Hepatocyte (in vitro differentiated cells): ENCODE measurements at regions not wholly inside any gene's neighbourhood (a gene's known extent, or its start where the extent isn't known, plus 50 kb on each side); places are given as distances from the start of the nearest gene placed in this dataset.

ENCODE experiments used
- DNase-seq: peaks from one replicate; pipeline ENCODE4 v3.0.0-alpha.2; 2016; ENCODE audit warnings: low spot score
- H2AFZ ChIP-seq: fragments of 200-600 bp; sonication (generic); 2 replicates; pipeline ENCODE4 v1.6.0; 2016; ENCODE audit warnings: antibody characterized with exemption, mild to moderate bottlenecking
- H3K27ac ChIP-seq: fragments of 200-600 bp; sonication (generic); 2 replicates; pipeline ENCODE4 v1.5.1; 2016; ENCODE audit warnings: mild to moderate bottlenecking
- H3K27me3 ChIP-seq: fragments of 200-600 bp; sonication (generic); 2 replicates; pipeline ENCODE4 v1.6.1; 2016
- H3K36me3 ChIP-seq: fragments of 200-600 bp; sonication (generic); replicated peaks from 2 replicates; pipeline ENCODE4 v1.5.1; 2016; ENCODE audit warnings: low read depth; ENCODE audit not compliant: insufficient read depth
- H3K4me1 ChIP-seq: fragments of 200-600 bp; sonication (generic); 2 replicates; pipeline ENCODE4 v1.5.1; 2016; ENCODE audit warnings: mild to moderate bottlenecking, moderate library complexity; ENCODE audit not compliant: insufficient read depth
- H3K4me2 ChIP-seq: fragments of 200-600 bp; sonication (generic); 2 replicates; pipeline ENCODE4 v1.6.0; 2016
- H3K4me3 ChIP-seq: fragments of 200-600 bp; sonication (generic); 2 replicates; pipeline ENCODE4 v1.5.1; 2016; ENCODE audit warnings: mild to moderate bottlenecking
- H3K79me2 ChIP-seq: fragments of 200-600 bp; sonication (generic); 2 replicates; pipeline ENCODE4 v1.6.0; 2017; ENCODE audit warnings: mild to moderate bottlenecking
- H3K9me2 ChIP-seq: fragments of 200-600 bp; sonication (generic); replicated peaks from 2 replicates; pipeline ENCODE4 v1.6.0; 2017; ENCODE audit warnings: mild to moderate bottlenecking; ENCODE audit not compliant: insufficient read depth
- H3K9me3 ChIP-seq: fragments of 200-600 bp; sonication (generic); 2 replicates; pipeline ENCODE4 v1.5.1; 2016; ENCODE audit warnings: low read depth, mild to moderate bottlenecking
- H4K20me1 ChIP-seq: fragments of 200-600 bp; sonication (generic); 2 replicates; pipeline ENCODE4 v1.6.0; 2016; ENCODE audit warnings: mild to moderate bottlenecking; ENCODE audit not compliant: insufficient read depth, poor library complexity, severe bottlenecking
- CTCF ChIP-seq: fragments of 200-600 bp; sonication (generic); IDR thresholded peaks from 2 replicates; pipeline ENCODE4 v1.5.1; 2016; ENCODE audit warnings: antibody characterized with exemption, mild to moderate bottlenecking; ENCODE audit not compliant: poor library complexity
- EZH2 ChIP-seq: fragments of 200-600 bp; sonication (generic); IDR thresholded peaks from 2 replicates; pipeline ENCODE4 v1.6.1; 2016; ENCODE audit warnings: antibody characterized with exemption, mild to moderate bottlenecking, borderline replicate concordance
- EZH2phosphoT487 ChIP-seq: fragments of 200-600 bp; sonication (generic); IDR thresholded peaks from one replicate; pipeline ENCODE4 v1.6.1; 2018; ENCODE audit warnings: antibody characterized with exemption, mild to moderate bottlenecking, low read depth, moderate library complexity; ENCODE audit not compliant: unreplicated experiment, severe bottlenecking
- WGBS: methylation state at CpG from one replicate; pipeline ENCODE4 v1.1.6; 2016; ENCODE audit warnings: low lambda C conversion rate; ENCODE audit errors: missing lambda C conversion rate; 5-methylcytosine and 5-hydroxymethylcytosine counted together

DNA sequence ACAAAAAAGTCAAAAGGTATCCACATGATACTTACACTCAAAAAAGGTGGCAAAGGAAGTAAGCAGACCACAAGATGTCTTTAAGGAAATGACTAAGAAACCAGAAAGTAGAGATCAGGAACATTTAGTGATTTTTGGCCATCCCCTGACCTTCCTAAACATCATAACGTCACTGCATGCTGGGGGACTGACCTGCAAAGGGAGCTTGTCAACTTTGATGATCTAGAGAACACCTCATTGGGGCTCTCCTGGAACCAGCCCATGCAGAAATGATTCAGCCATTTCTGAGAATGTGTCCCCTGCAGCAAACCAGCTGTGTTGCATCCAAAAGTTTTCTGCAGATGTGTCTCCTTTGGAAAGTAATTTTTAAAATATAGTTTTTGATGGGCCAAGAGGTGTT lies 152.2 kb upstream of the RASSF8 start:
- Histone ChIP-seq H4K20me1 (no peaks in the 10 kb centered on the region), H3K4me2 (no peak overlapping the region), H3K36me3 (no peaks in the 10 kb centered on the region), H3K9me2 (no peaks in the 10 kb centered on the region), H3K27me3 (no peaks in the 10 kb centered on the region), H3K4me3 (no peak overlapping the region), H3K9me3 (no peaks in the 10 kb centered on the region), H2AFZ (no peak overlapping the region), H3K27ac (no peak overlapping the region), H3K79me2 (no peaks in the 10 kb centered on the region), H3K4me1 (no peaks in the 10 kb centered on the region)
- TF ChIP-seq EZH2: no peak
- no peak for TF ChIP-seq EZH2phosphoT487
- no peak for TF ChIP-seq CTCF
- WGBS: 67% methylated on average over 1 of the region's 1 CpG
- no peak for DNase-seq

- no peaks in the 10 kb centered on the region for H3K4me1 ChIP-seq
- no peaks in the 10 kb centered on the region for H3K9me3 ChIP-seq
- H3K27me3 ChIP-seq: no peaks in the 10 kb centered on the region
- H4K20me1 ChIP-seq: no peaks in the 10 kb centered on the region
- H3K9me2 ChIP-seq: no peaks in the 10 kb centered on the region
- H2AFZ ChIP-seq: no peak overlapping the region
- no peak for DNase-seq
- no peak overlapping the region for H3K27ac ChIP-seq
- H3K4me3 ChIP-seq: no peak overlapping the region
- H3K4me2 ChIP-seq: no peak overlapping the region
- no peaks in the 10 kb centered on the region for H3K79me2 ChIP-seq
- TF ChIP-seq EZH2phosphoT487 (no peak), CTCF (no peak), EZH2 (no peak)
- H3K36me3 ChIP-seq: no peaks in the 10 kb centered on the region
These were observed 149.9 kb upstream of the RASSF8 start for GRCh38 chr12:25808604-25809003.

GRCh38 chr12:25810683-25811082 lies 147.8 kb upstream of the RASSF8 start:
- Histone ChIP-seq H3K4me1 (no peaks in the 10 kb centered on the region), H3K4me3 (no peak overlapping the region), H3K9me3 (no peaks in the 10 kb centered on the region), H3K27ac (no peak overlapping the region), H3K4me2 (no peak overlapping the region), H3K79me2 (no peaks in the 10 kb centered on the region), H3K9me2 (no peaks in the 10 kb centered on the region), H4K20me1 (no peaks in the 10 kb centered on the region), H2AFZ (no peak overlapping the region), H3K27me3 (no peaks in the 10 kb centered on the region), H3K36me3 (no peaks in the 10 kb centered on the region)
- DNase-seq: no peak
- WGBS: 96% methylated on average over 1 of the region's 1 CpG
- no peak for TF ChIP-seq EZH2phosphoT487
- no peak for TF ChIP-seq EZH2
- TF ChIP-seq CTCF: no peak

DNA sequence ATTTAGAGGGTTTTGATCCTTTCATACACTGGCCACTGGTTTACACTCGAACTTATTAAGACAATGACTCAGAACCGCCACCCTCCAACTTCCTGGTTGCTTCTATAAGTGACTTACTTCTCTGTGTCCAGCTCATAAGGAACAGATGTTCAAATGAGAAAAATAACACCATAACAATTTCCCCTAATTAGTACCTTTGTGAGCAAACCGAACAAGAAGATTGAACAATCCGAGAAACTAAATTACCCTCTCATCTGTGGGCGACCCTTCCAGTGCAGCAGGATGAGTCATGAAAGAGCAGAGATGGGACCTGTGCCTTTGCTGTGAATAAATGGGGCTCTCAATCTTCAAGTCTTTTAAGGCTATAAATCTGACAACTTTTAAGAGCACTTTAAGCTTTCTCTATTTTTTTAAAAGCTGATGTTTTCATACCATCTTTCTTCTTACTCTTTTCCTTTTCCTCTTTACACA lies 146.8 kb upstream of the RASSF8 start:
- Histone ChIP-seq H3K9me3 (no peaks in the 10 kb centered on the region), H2AFZ (no peak overlapping the region), H3K9me2 (no peaks in the 10 kb centered on the region), H3K4me1 (no peaks in the 10 kb centered on the region), H3K79me2 (no peaks in the 10 kb centered on the region), H3K4me2 (no peak overlapping the region), H3K27ac (peak overlapping the region; percentile 3), H3K36me3 (no peaks in the 10 kb centered on the region), H4K20me1 (no peaks in the 10 kb centered on the region), H3K4me3 (no peak overlapping the region), H3K27me3 (no peaks in the 10 kb centered on the region)
- peak; percentile 21 for DNase-seq
- 52% methylated on average over 5 of the region's 5 CpGs for WGBS
- TF ChIP-seq EZH2phosphoT487 (no peak), EZH2 (no peak)
